ENCODE measurements at regions not wholly inside any gene's neighbourhood (a gene's known extent, or its start where the extent isn't known, plus 50 kb on each side); places are given as distances from the start of the nearest gene placed in this dataset.
A peak's percentile ranks its signal among the peaks of the same experiment; 100 is the strongest.
"Not testable (repeated sequence)": the region's sequence is repeated elsewhere in the genome, so short reads cannot be mapped to it uniquely, and the experiment has no call there.

GRCh38 chr16:64687786-64688185 lies 434.1 kb downstream of the CDH11 start:
- Histone ChIP-seq H3K9me3 (no peaks in the 10 kb centered on the region), H3K36me3 (no peaks in the 10 kb centered on the region), H3K4me3 (ENCODE audit: low read depth, low read length) (no peak overlapping the region), H3K4me1 (no peaks in the 10 kb centered on the region), H3K27me3 (no peaks in the 10 kb centered on the region)
- no peak for DNase-seq
- no peak for TF ChIP-seq CTCF (IDR thresholded peaks at IDR 0.05; ENCODE audit: low read depth, low read length)

GRCh38 chr16:64687123-64687522 lies 434.7 kb downstream of the CDH11 start:
- no peak for DNase-seq
- Histone ChIP-seq H3K4me1 (no peaks in the 10 kb centered on the region), H3K9me3 (no peaks in the 10 kb centered on the region), H3K27me3 (no peaks in the 10 kb centered on the region), H3K4me3 (ENCODE audit: low read depth, low read length) (no peak overlapping the region), H3K36me3 (no peaks in the 10 kb centered on the region)
- no peak for TF ChIP-seq CTCF (IDR thresholded peaks at IDR 0.05; ENCODE audit: low read depth, low read length)

GRCh38 chr16:64679976-64680690 lies 441.7 kb downstream of the CDH11 start:
- DNase-seq: peak; percentile 31
- Histone ChIP-seq H3K36me3 (no peaks in the 10 kb centered on the region), H3K4me3 (ENCODE audit: low read depth, low read length) (no peak overlapping the region), H3K4me1 (peaks cover 7% of the 10 kb centered on the region), H3K9me3 (no peaks in the 10 kb centered on the region), H3K27me3 (no peaks in the 10 kb centered on the region)
- no peak for TF ChIP-seq CTCF (IDR thresholded peaks at IDR 0.05; ENCODE audit: low read depth, low read length)

GRCh38 chr16:64669573-64669972 lies 452.3 kb downstream of the CDH11 start:
- H3K27me3 ChIP-seq: no peaks in the 10 kb centered on the region
- no peak for TF ChIP-seq CTCF (IDR thresholded peaks at IDR 0.05; ENCODE audit: low read depth, low read length)
- no peaks in the 10 kb centered on the region for H3K9me3 ChIP-seq
- H3K4me3 ChIP-seq (ENCODE audit: low read depth, low read length): no peak overlapping the region
- no peak for DNase-seq
- H3K4me1 ChIP-seq: no peaks in the 10 kb centered on the region; the same call in 1 of the 2 replicates
- no peaks in the 10 kb centered on the region for H3K36me3 ChIP-seq

- DNase-seq: no peak
- Histone ChIP-seq H3K4me3 (ENCODE audit: low read depth, low read length) (no peak overlapping the region), H3K9me3 (no peaks in the 10 kb centered on the region), H3K36me3 (no peaks in the 10 kb centered on the region), H3K27me3 (no peaks in the 10 kb centered on the region), H3K4me1 (no peaks in the 10 kb centered on the region)
- no peak for TF ChIP-seq CTCF (IDR thresholded peaks at IDR 0.05; ENCODE audit: low read depth, low read length)
Measured at GRCh38 chr16:64667334-64667877, 454.5 kb downstream of the CDH11 start.

GRCh38 chr16:64662312-64662711 lies 459.6 kb downstream of the CDH11 start:
- H3K4me1 ChIP-seq; H3K27me3 ChIP-seq; H3K9me3 ChIP-seq; DNase-seq; H3K36me3 ChIP-seq; H3K4me3 ChIP-seq (ENCODE audit: low read depth, low read length): not testable (repeated sequence)
